ENCODE measurements at regions not wholly inside any gene's neighbourhood (a gene's known extent, or its start where the extent isn't known, plus 50 kb on each side); places are given as distances from the start of the nearest gene placed in this dataset.

DNA sequence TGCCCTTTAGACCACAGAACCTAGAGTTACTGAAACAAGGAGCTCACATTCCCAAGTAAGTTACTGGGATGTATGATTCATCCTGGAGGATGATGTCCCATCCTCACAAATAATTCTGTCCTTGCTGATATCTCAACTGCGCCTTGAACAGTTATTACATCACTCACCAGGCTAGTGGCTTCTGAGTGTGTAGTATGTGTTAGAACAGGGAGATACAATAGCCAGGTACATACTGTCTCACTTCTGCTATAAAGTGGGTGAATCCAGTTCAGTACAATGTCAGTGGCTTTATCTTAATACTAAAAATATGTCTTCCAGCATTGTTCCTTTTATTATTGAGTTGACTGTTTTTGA, 483.2 kb upstream of the FRG2C start:
- DNase-seq (ENCODE audit: low spot score) (no peak), ATAC-seq (no peak)
- ChIA-PET CTCF (interaction anchor here (2.7 kb wide), 1 partner anchor 11 kb away, joined by 14 read pairs; no protein-coding TSS in a partner anchor), POLR2A (no interaction called here)
- TF ChIP-seq, protein P1, sequence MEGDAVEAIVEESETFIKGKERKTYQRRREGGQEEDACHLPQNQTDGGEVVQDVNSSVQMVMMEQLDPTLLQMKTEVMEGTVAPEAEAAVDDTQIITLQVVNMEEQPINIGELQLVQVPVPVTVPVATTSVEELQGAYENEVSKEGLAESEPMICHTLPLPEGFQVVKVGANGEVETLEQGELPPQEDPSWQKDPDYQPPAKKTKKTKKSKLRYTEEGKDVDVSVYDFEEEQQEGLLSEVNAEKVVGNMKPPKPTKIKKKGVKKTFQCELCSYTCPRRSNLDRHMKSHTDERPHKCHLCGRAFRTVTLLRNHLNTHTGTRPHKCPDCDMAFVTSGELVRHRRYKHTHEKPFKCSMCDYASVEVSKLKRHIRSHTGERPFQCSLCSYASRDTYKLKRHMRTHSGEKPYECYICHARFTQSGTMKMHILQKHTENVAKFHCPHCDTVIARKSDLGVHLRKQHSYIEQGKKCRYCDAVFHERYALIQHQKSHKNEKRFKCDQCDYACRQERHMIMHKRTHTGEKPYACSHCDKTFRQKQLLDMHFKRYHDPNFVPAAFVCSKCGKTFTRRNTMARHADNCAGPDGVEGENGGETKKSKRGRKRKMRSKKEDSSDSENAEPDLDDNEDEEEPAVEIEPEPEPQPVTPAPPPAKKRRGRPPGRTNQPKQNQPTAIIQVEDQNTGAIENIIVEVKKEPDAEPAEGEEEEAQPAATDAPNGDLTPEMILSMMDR (IDR thresholded peaks at IDR 0.05), result no peak
- no peak for TF ChIP-seq KAT7 (CRISPR knock-in tag; IDR thresholded peaks at IDR 0.05; ENCODE audit: borderline replicate concordance)
- TF ChIP-seq CREM (CRISPR knock-in tag; IDR thresholded peaks at IDR 0.05), result no peak
- TF ChIP-seq, protein P2, sequence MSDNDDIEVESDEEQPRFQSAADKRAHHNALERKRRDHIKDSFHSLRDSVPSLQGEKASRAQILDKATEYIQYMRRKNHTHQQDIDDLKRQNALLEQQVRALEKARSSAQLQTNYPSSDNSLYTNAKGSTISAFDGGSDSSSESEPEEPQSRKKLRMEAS (CRISPR knock-in tag; IDR thresholded peaks at IDR 0.05), result no peak
- TF ChIP-seq NFYB (CRISPR knock-in tag; conservative IDR thresholded peaks at IDR 0.05; ENCODE audit: low read depth), result no peak
- no peak for TF ChIP-seq HMGXB4 (CRISPR knock-in tag; IDR thresholded peaks at IDR 0.05)
- TF ChIP-seq RELA (CRISPR knock-in tag; IDR thresholded peaks at IDR 0.05; ENCODE audit: borderline replicate concordance), result no peak
- TF ChIP-seq, protein P3, sequence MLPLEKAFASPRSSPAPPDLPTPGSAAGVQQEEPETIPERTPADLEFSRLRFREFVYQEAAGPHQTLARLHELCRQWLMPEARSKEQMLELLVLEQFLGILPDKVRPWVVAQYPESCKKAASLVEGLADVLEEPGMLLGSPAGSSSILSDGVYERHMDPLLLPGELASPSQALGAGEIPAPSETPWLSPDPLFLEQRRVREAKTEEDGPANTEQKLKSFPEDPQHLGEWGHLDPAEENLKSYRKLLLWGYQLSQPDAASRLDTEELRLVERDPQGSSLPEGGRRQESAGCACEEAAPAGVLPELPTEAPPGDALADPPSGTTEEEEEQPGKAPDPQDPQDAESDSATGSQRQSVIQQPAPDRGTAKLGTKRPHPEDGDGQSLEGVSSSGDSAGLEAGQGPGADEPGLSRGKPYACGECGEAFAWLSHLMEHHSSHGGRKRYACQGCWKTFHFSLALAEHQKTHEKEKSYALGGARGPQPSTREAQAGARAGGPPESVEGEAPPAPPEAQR (CRISPR knock-in tag; IDR thresholded peaks at IDR 0.05), result no peak
- TF ChIP-seq E2F5 (CRISPR knock-in tag; IDR thresholded peaks at IDR 0.05), result no peak
- TF ChIP-seq, protein P4, sequence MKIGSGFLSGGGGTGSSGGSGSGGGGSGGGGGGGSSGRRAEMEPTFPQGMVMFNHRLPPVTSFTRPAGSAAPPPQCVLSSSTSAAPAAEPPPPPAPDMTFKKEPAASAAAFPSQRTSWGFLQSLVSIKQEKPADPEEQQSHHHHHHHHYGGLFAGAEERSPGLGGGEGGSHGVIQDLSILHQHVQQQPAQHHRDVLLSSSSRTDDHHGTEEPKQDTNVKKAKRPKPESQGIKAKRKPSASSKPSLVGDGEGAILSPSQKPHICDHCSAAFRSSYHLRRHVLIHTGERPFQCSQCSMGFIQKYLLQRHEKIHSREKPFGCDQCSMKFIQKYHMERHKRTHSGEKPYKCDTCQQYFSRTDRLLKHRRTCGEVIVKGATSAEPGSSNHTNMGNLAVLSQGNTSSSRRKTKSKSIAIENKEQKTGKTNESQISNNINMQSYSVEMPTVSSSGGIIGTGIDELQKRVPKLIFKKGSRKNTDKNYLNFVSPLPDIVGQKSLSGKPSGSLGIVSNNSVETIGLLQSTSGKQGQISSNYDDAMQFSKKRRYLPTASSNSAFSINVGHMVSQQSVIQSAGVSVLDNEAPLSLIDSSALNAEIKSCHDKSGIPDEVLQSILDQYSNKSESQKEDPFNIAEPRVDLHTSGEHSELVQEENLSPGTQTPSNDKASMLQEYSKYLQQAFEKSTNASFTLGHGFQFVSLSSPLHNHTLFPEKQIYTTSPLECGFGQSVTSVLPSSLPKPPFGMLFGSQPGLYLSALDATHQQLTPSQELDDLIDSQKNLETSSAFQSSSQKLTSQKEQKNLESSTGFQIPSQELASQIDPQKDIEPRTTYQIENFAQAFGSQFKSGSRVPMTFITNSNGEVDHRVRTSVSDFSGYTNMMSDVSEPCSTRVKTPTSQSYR (CRISPR knock-in tag; IDR thresholded peaks at IDR 0.05), result no peak
- TF ChIP-seq, protein P5, sequence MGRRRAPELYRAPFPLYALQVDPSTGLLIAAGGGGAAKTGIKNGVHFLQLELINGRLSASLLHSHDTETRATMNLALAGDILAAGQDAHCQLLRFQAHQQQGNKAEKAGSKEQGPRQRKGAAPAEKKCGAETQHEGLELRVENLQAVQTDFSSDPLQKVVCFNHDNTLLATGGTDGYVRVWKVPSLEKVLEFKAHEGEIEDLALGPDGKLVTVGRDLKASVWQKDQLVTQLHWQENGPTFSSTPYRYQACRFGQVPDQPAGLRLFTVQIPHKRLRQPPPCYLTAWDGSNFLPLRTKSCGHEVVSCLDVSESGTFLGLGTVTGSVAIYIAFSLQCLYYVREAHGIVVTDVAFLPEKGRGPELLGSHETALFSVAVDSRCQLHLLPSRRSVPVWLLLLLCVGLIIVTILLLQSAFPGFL (CRISPR knock-in tag; IDR thresholded peaks at IDR 0.05; ENCODE audit: borderline replicate concordance), result no peak
- TF ChIP-seq ZNF317 (CRISPR knock-in tag; IDR thresholded peaks at IDR 0.05; ENCODE audit: borderline replicate concordance, low read depth), result no peak
- no peak for TF ChIP-seq ZNF425 (CRISPR knock-in tag; conservative IDR thresholded peaks at IDR 0.05)
- no peak for TF ChIP-seq GTF2I (CRISPR knock-in tag; conservative IDR thresholded peaks at IDR 0.05)
- TF ChIP-seq FOXJ3 (CRISPR knock-in tag; IDR thresholded peaks at IDR 0.05; ENCODE audit: borderline replicate concordance), result no peak
- TF ChIP-seq ETV6 (CRISPR knock-in tag; IDR thresholded peaks at IDR 0.05), result no peak
- TF ChIP-seq CREB1 (CRISPR knock-in tag; IDR thresholded peaks at IDR 0.05), result no peak
- Mint-ChIP-seq H3K4me1 (peaks cover 12% of the 10 kb centered on the region), H3K9me3 (peaks cover 7% of the 10 kb centered on the region; the same call in 1 of the 2 replicates), H3K36me3 (no peaks in the 10 kb centered on the region), H3K27ac (no peak overlapping the region), H3K4me3 (no peak overlapping the region), H3K27me3 (ENCODE audit: low read depth) (no peaks in the 10 kb centered on the region; the same call in 1 of the 2 replicates)

All from WTC11 (cell line).